WTC11 (cell line): ENCODE measurements at regions not wholly inside any gene's neighbourhood (a gene's known extent, or its start where the extent isn't known, plus 50 kb on each side); places are given as distances from the start of the nearest gene placed in this dataset.

Experiments used
- ATAC-seq: fragments of 200-7000 bp; cut with Tn5 transposase; 2 replicates; pipeline ENCODE4 v1.10.0; 2021; ENCODE audit warnings: mild to moderate bottlenecking, moderate library complexity
- CTCF ChIA-PET: fragments of 300-600 bp; sonication (Branson Sonifier 250); formaldehyde crosslinking; loops from one replicate; lab custom pipeline; 2021; ENCODE audit warnings: antibody characterized with exemption; lab: Charles Lee
- POLR2A ChIA-PET: fragments of 350-600 bp; sonication (Branson Sonifier 250); formaldehyde crosslinking; loops from one replicate; lab custom pipeline; 2021; ENCODE audit warnings: antibody characterized with exemption; lab: Charles Lee
- DNase-seq: peaks from one replicate; pipeline ENCODE4 v3.0.0; 2021; ENCODE audit warnings: low spot score
- H3K27ac Mint-ChIP-seq: 2 replicates; pipeline ENCODE4 v1.8.0; 2021; ENCODE audit warnings: mixed read lengths
- H3K27me3 Mint-ChIP-seq: 2 replicates; pipeline ENCODE4 v1.8.0; 2021; ENCODE audit warnings: low read depth, mild to moderate bottlenecking, moderate library complexity, mixed read lengths
- H3K36me3 Mint-ChIP-seq: 2 replicates; pipeline ENCODE4 v1.8.0; 2021; ENCODE audit warnings: mixed read lengths
- H3K4me1 Mint-ChIP-seq: 2 replicates; pipeline ENCODE4 v1.8.0; 2022; ENCODE audit warnings: mixed read lengths
- H3K4me3 Mint-ChIP-seq: 2 replicates; pipeline ENCODE4 v1.8.0; 2021; ENCODE audit warnings: mild to moderate bottlenecking, moderate library complexity, mixed read lengths
- H3K9me3 Mint-ChIP-seq: 2 replicates; pipeline ENCODE4 v1.8.0; 2021; ENCODE audit warnings: mixed read lengths
- ATF1 ChIP-seq: sonication (generic); formaldehyde crosslinking; IDR thresholded peaks from 2 replicates; pipeline ENCODE4 v1.8.1; 2023; ENCODE audit warnings: mild to moderate bottlenecking, moderate library complexity, missing genetic modification reagents
- ATF2 ChIP-seq: sonication (generic); formaldehyde crosslinking; IDR thresholded peaks from 2 replicates; pipeline ENCODE4 v1.8.1; 2022; ENCODE audit warnings: low read depth, missing genetic modification reagents, borderline replicate concordance
- CBFB ChIP-seq: sonication (generic); formaldehyde crosslinking; IDR thresholded peaks from 2 replicates; pipeline ENCODE4 v1.8.1; 2022; ENCODE audit warnings: mild to moderate bottlenecking, low read depth, missing genetic modification reagents
- E2F1 ChIP-seq: sonication (generic); formaldehyde crosslinking; IDR thresholded peaks from 2 replicates; pipeline ENCODE4 v1.8.0; 2022; ENCODE audit warnings: mild to moderate bottlenecking, missing genetic modification reagents
- FOXK1 ChIP-seq: sonication (generic); formaldehyde crosslinking; IDR thresholded peaks from 2 replicates; pipeline ENCODE4 v1.8.0; 2022; ENCODE audit warnings: mild to moderate bottlenecking, moderate library complexity, missing genetic modification reagents
- FOXP1 ChIP-seq: sonication (generic); formaldehyde crosslinking; IDR thresholded peaks from 2 replicates; pipeline ENCODE4 v1.8.0; 2022; ENCODE audit warnings: missing genetic modification reagents, mild to moderate bottlenecking, moderate library complexity, borderline replicate concordance
- GABPB1 ChIP-seq: sonication (generic); formaldehyde crosslinking; IDR thresholded peaks from 2 replicates; pipeline ENCODE4 v1.8.1; 2023; ENCODE audit warnings: mild to moderate bottlenecking, missing genetic modification reagents
- HMGA2 ChIP-seq: fragments of 250-450 bp; sonication (Bioruptor Pico); IDR thresholded peaks from 2 replicates; pipeline ENCODE4 v1.4.0; 2021; ENCODE audit warnings: mild to moderate bottlenecking, moderate library complexity
- IRF2 ChIP-seq: sonication (generic); formaldehyde crosslinking; IDR thresholded peaks from 2 replicates; pipeline ENCODE4 v1.8.0; 2022; ENCODE audit warnings: low read depth, missing genetic modification reagents, borderline replicate concordance
- JAZF1 ChIP-seq: fragments of 250-450 bp; sonication (Bioruptor Pico); IDR thresholded peaks from 2 replicates; pipeline ENCODE4 v1.9.0; 2021; ENCODE audit warnings: moderate library complexity, mild to moderate bottlenecking, inconsistent platforms
- MLX ChIP-seq: sonication (generic); formaldehyde crosslinking; IDR thresholded peaks from 2 replicates; pipeline ENCODE4 v1.8.1; 2023; ENCODE audit warnings: mild to moderate bottlenecking, missing genetic modification reagents, moderate library complexity
- NFE2L1 ChIP-seq: sonication (generic); formaldehyde crosslinking; IDR thresholded peaks from 2 replicates; pipeline ENCODE4 v1.8.1; 2023; ENCODE audit warnings: missing genetic modification reagents
- NR1H2 ChIP-seq: sonication (generic); formaldehyde crosslinking; IDR thresholded peaks from 2 replicates; pipeline ENCODE4 v1.9.0; 2021; ENCODE audit warnings: mild to moderate bottlenecking, moderate library complexity, missing genetic modification reagents
- SMAD4 ChIP-seq: sonication (generic); formaldehyde crosslinking; IDR thresholded peaks from 2 replicates; pipeline ENCODE4 v1.8.0; 2022; ENCODE audit warnings: mild to moderate bottlenecking, missing genetic modification reagents
- SP1 ChIP-seq: sonication (generic); formaldehyde crosslinking; conservative IDR thresholded peaks from 2 replicates; pipeline ENCODE4 v1.8.1; 2022; ENCODE audit warnings: missing genetic modification reagents
- TEAD1 ChIP-seq: sonication (generic); formaldehyde crosslinking; IDR thresholded peaks from 2 replicates; pipeline ENCODE4 v1.8.0; 2022; ENCODE audit warnings: mild to moderate bottlenecking, missing genetic modification reagents
- ZBTB21 ChIP-seq: sonication (generic); formaldehyde crosslinking; IDR thresholded peaks from 2 replicates; pipeline ENCODE4 v1.8.1; 2023; ENCODE audit warnings: mild to moderate bottlenecking, missing genetic modification reagents, borderline replicate concordance
- ZNF121 ChIP-seq: sonication (generic); formaldehyde crosslinking; IDR thresholded peaks from 2 replicates; pipeline ENCODE4 v1.8.0; 2023; ENCODE audit warnings: missing genetic modification reagents
- ZNF423 ChIP-seq: fragments of 250-450 bp; sonication (Bioruptor Pico); IDR thresholded peaks from 2 replicates; pipeline ENCODE4 v2.1.2; 2022; ENCODE audit warnings: mild to moderate bottlenecking, moderate library complexity
- TF ChIP-seq, protein P1 (sequence below): sonication (generic); formaldehyde crosslinking; IDR thresholded peaks from 2 replicates; pipeline ENCODE4 v1.8.1; 2023; ENCODE audit warnings: mild to moderate bottlenecking, missing genetic modification reagents, borderline replicate concordance
- TF ChIP-seq, protein P2 (sequence below): fragments of 250-450 bp; sonication (Bioruptor Pico); IDR thresholded peaks from 2 replicates; pipeline ENCODE4 v1.9.0; 2021; ENCODE audit warnings: moderate library complexity, mild to moderate bottlenecking, inconsistent platforms, borderline replicate concordance
- TF ChIP-seq, protein P3 (sequence below): fragments of 250-450 bp; sonication (Bioruptor Pico); conservative IDR thresholded peaks from 2 replicates; pipeline ENCODE4 v1.9.0; 2021; ENCODE audit warnings: mild to moderate bottlenecking

DNA sequence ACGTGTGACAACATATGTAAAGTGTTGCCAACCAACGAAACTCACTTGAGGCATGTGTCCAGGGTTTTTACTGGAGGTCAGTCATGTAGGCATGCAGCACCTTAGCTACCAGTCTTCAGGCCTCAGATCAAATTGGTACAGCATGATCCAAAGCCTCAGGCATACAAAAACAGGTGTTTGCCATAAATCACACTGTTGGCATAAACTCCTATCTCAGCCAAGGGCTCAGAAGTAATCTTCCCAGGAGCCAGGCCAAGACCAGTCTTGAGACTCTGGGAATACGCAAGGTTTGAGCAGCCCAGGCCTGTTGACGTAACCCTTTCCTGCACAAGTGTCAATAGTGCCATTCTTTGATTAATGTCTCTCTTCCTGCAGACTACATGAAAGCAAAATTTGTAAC, 163.5 kb downstream of the PRL start (continued):
- TF ChIP-seq, protein P1, sequence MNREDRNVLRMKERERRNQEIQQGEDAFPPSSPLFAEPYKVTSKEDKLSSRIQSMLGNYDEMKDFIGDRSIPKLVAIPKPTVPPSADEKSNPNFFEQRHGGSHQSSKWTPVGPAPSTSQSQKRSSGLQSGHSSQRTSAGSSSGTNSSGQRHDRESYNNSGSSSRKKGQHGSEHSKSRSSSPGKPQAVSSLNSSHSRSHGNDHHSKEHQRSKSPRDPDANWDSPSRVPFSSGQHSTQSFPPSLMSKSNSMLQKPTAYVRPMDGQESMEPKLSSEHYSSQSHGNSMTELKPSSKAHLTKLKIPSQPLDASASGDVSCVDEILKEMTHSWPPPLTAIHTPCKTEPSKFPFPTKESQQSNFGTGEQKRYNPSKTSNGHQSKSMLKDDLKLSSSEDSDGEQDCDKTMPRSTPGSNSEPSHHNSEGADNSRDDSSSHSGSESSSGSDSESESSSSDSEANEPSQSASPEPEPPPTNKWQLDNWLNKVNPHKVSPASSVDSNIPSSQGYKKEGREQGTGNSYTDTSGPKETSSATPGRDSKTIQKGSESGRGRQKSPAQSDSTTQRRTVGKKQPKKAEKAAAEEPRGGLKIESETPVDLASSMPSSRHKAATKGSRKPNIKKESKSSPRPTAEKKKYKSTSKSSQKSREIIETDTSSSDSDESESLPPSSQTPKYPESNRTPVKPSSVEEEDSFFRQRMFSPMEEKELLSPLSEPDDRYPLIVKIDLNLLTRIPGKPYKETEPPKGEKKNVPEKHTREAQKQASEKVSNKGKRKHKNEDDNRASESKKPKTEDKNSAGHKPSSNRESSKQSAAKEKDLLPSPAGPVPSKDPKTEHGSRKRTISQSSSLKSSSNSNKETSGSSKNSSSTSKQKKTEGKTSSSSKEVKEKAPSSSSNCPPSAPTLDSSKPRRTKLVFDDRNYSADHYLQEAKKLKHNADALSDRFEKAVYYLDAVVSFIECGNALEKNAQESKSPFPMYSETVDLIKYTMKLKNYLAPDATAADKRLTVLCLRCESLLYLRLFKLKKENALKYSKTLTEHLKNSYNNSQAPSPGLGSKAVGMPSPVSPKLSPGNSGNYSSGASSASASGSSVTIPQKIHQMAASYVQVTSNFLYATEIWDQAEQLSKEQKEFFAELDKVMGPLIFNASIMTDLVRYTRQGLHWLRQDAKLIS, result no peak
- TF ChIP-seq FOXP1 (CRISPR knock-in tag) (no peak), NR1H2 (CRISPR knock-in tag) (no peak), TEAD1 (CRISPR knock-in tag) (no peak), HMGA2 (CRISPR knock-in tag) (no peak), ATF2 (no peak), SP1 (CRISPR knock-in tag) (no peak)

DNA sequence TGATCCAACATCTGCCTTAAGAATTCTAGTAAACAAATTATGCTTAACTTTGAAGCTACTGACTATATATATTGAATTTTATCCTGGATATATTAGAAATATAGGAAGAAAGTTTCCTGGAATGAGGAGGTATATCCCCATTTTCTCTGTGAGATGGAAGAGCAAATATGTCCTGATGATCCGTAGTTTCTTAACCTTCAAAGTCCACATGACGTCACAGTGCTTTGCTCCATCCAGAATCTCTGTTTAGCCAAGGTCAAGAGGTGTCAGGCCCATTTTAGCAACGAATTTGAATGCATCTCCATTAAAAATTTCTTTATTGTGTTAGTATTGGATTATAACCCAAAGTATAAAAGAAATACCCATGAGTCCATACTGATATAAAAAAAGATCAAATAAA, 162.5 kb downstream of the PRL start:
- H3K4me1 Mint-ChIP-seq, result peaks cover 22% of the 10 kb centered on the region
- CTCF ChIA-PET, result no interaction called here
- DNase-seq, result no peak
- TF ChIP-seq GABPB1 (CRISPR knock-in tag), result no peak
- no peak for TF ChIP-seq IRF2 (CRISPR knock-in tag)
- TF ChIP-seq CBFB, result no peak
- TF ChIP-seq, protein P2, sequence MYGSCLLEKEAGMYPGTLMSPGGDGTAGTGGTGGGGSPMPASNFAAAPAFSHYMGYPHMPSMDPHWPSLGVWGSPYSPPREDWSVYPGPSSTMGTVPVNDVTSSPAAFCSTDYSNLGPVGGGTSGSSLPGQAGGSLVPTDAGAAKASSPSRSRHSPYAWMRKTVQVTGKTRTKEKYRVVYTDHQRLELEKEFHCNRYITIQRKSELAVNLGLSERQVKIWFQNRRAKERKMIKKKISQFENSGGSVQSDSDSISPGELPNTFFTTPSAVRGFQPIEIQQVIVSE, result no peak
- no peak for TF ChIP-seq NFE2L1 (CRISPR knock-in tag)
- TF ChIP-seq, protein P3, sequence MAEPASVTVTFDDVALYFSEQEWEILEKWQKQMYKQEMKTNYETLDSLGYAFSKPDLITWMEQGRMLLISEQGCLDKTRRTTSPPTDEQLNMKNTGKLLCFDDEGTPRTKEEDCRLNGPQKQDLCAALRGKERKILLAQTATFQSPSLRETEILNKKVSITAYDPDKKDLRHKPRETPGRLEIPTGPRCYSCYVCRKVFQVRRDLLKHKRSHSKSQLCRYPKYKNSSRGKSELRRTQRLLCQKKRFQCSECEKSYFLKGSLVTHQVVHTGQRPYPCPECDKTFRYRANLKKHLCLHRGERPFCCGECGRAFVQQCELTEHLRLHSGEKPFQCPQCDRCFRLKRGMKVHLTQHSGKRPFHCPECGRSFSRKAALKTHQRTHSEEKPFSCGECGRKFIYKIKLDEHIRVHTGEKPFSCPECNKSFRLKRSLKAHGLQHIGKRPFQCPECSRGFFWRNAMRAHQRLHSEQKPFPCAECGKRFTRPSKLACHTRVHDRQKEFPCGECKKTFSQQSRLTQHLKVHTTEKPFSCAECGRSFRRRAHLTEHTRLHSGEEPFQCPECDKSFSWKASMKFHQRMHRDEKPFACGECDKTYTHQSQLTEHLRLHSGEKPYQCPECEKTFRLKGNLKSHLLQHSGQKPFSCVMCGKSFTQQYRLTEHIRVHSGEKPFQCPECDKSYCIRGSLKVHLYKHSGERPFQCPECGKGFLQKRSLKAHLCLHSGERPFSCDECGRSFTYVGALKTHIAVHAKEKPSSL (CRISPR knock-in tag), result no peak
- no peak for TF ChIP-seq ZNF121
- no peak for TF ChIP-seq JAZF1 (CRISPR knock-in tag)
- no peak for TF ChIP-seq ATF1 (CRISPR knock-in tag)
- TF ChIP-seq ZNF423 (CRISPR knock-in tag), result no peak
- TF ChIP-seq ZBTB21 (CRISPR knock-in tag), result no peak
- TF ChIP-seq FOXK1 (CRISPR knock-in tag), result no peak
- TF ChIP-seq SMAD4, result no peak
- TF ChIP-seq MLX (CRISPR knock-in tag), result no peak
- no peak for TF ChIP-seq E2F1 (CRISPR knock-in tag)
- TF ChIP-seq, all 79 proteins: peak for 0
- Mint-ChIP-seq H3K9me3 (peaks cover 24% of the 10 kb centered on the region), H3K27ac (no peak overlapping the region), H3K27me3 (no peaks in the 10 kb centered on the region), H3K36me3 (peaks cover 41% of the 10 kb centered on the region), H3K4me3 (no peak overlapping the region)
- no peak for ATAC-seq
- POLR2A ChIA-PET, result no interaction called here
